ENCODE measurements at regions not wholly inside any gene's neighbourhood (a gene's known extent, or its start where the extent isn't known, plus 50 kb on each side); places are given as distances from the start of the nearest gene placed in this dataset.

- no peak for TF ChIP-seq ZNF350 (tag by site-specific recombination; IDR thresholded peaks at IDR 0.05)
- no peak for TF ChIP-seq PATZ1 (tag by site-specific recombination; IDR thresholded peaks at IDR 0.05)
- TF ChIP-seq ZNF792 (tag by site-specific recombination; IDR thresholded peaks at IDR 0.05) = no peak
- TF ChIP-seq ZNF843 (tag by site-specific recombination; IDR thresholded peaks at IDR 0.05) = no peak
- TF ChIP-seq CTCF (tag by site-specific recombination; IDR thresholded peaks at IDR 0.05) = no peak
- no peak for TF ChIP-seq HOXA7 (CRISPR knock-in tag; IDR thresholded peaks at IDR 0.05; ENCODE audit: borderline replicate concordance)
- TF ChIP-seq RBAK (tag by site-specific recombination; IDR thresholded peaks at IDR 0.05) = no peak
- TF ChIP-seq ATF2 (tag by site-specific recombination; IDR thresholded peaks at IDR 0.05; ENCODE audit: low read depth) = no peak
- no peak for TF ChIP-seq OVOL3 (tag by site-specific recombination; IDR thresholded peaks at IDR 0.05)
- no peak for TF ChIP-seq ZNF629 (tag by site-specific recombination; IDR thresholded peaks at IDR 0.05)
These were observed 227.2 kb upstream of the SNX2 start for GRCh38 chr5:122547669-122548068.

Measured in HEK293 (cell line).